ENCODE measurements at regions not wholly inside any gene's neighbourhood (a gene's known extent, or its start where the extent isn't known, plus 50 kb on each side); places are given as distances from the start of the nearest gene placed in this dataset.

GRCh38 chr18:72940509-72940908 lies 72.7 kb upstream of the NETO1 start:
- no peak for DNase-seq

GRCh38 chr18:72935744-72936143 lies 68.0 kb upstream of the NETO1 start:
- no peak for DNase-seq

- no peak for DNase-seq
Measured at GRCh38 chr18:72922895-72923294, 55.1 kb upstream of the NETO1 start.
